GM23248 (cell line): ENCODE measurements at regions not wholly inside any gene's neighbourhood (a gene's known extent, or its start where the extent isn't known, plus 50 kb on each side); places are given as distances from the start of the nearest gene placed in this dataset.

ENCODE experiments used
- DNase-seq: peaks from one replicate; pipeline ENCODE4 v3.0.0-alpha.2; 2015
- H2AFZ ChIP-seq: fragments of 200-600 bp; sonication (generic); 2 replicates; pipeline ENCODE4 v1.6.1; 2016; ENCODE audit warnings: antibody characterized with exemption
- H3F3A ChIP-seq: fragments of 200-600 bp; sonication (generic); 2 replicates; pipeline ENCODE4 v1.6.1; 2016; ENCODE audit warnings: mild to moderate bottlenecking, antibody characterized with exemption, mixed run types; ENCODE audit not compliant: insufficient read depth
- H3K27ac ChIP-seq: fragments of 200-600 bp; sonication (generic); 2 replicates; pipeline ENCODE4 v1.5.1; 2016; ENCODE audit warnings: mild to moderate bottlenecking
- H3K27me3 ChIP-seq: fragments of 200-600 bp; sonication (generic); replicated peaks from 2 replicates; pipeline ENCODE4 v1.6.1; 2016; ENCODE audit warnings: mild to moderate bottlenecking; ENCODE audit not compliant: insufficient read depth
- H3K36me3 ChIP-seq: fragments of 200-600 bp; sonication (generic); 2 replicates; pipeline ENCODE4 v1.6.1; 2016; ENCODE audit warnings: low read depth, mild to moderate bottlenecking
- H3K4me1 ChIP-seq: fragments of 200-600 bp; sonication (generic); 2 replicates; pipeline ENCODE4 v1.6.1; 2016; ENCODE audit warnings: mild to moderate bottlenecking; ENCODE audit not compliant: insufficient read depth
- H3K4me2 ChIP-seq: fragments of 200-600 bp; sonication (generic); one replicate; pipeline ENCODE4 v1.6.1; 2016; ENCODE audit warnings: mild to moderate bottlenecking; ENCODE audit not compliant: unreplicated experiment
- H3K4me3 ChIP-seq: fragments of 200-600 bp; sonication (generic); 2 replicates; pipeline ENCODE4 v1.5.1; 2016; ENCODE audit warnings: mild to moderate bottlenecking
- H3K79me2 ChIP-seq: fragments of 200-600 bp; sonication (generic); 2 replicates; pipeline ENCODE4 v1.6.1; 2016; ENCODE audit warnings: mild to moderate bottlenecking; ENCODE audit not compliant: insufficient read depth
- H3K9ac ChIP-seq: fragments of 200-600 bp; sonication (generic); 2 replicates; pipeline ENCODE4 v1.6.1; 2016; ENCODE audit warnings: mild to moderate bottlenecking
- H3K9me2 ChIP-seq: fragments of 200-600 bp; sonication (generic); 2 replicates; pipeline ENCODE4 v1.6.1; 2016; ENCODE audit warnings: mixed run types, mild to moderate bottlenecking, moderate library complexity; ENCODE audit not compliant: insufficient read depth
- H3K9me3 ChIP-seq: fragments of 200-600 bp; sonication (generic); one replicate; pipeline ENCODE4 v1.6.1; 2017; ENCODE audit warnings: low read depth
- H4K20me1 ChIP-seq: fragments of 200-600 bp; sonication (generic); 2 replicates; pipeline ENCODE4 v1.6.0; 2016; ENCODE audit not compliant: insufficient read depth
- EZH2 ChIP-seq: fragments of 200-600 bp; sonication (generic); IDR thresholded peaks from 2 replicates; pipeline ENCODE4 v1.6.1; 2018; ENCODE audit warnings: antibody characterized with exemption, mild to moderate bottlenecking; ENCODE audit not compliant: insufficient read depth, poor library complexity, severe bottlenecking
- EZH2phosphoT487 ChIP-seq: fragments of 200-600 bp; sonication (generic); IDR thresholded peaks from 2 replicates; pipeline ENCODE4 v1.6.1; 2018; ENCODE audit warnings: antibody characterized with exemption, moderate library complexity, mild to moderate bottlenecking, low read depth; ENCODE audit not compliant: insufficient read depth
- in situ Hi-C: fragments of 300-500 bp; cut with MboI; formaldehyde crosslinking; loops from 2 replicates; pipeline ENCODE4 v1.15.0; 2020

DNA sequence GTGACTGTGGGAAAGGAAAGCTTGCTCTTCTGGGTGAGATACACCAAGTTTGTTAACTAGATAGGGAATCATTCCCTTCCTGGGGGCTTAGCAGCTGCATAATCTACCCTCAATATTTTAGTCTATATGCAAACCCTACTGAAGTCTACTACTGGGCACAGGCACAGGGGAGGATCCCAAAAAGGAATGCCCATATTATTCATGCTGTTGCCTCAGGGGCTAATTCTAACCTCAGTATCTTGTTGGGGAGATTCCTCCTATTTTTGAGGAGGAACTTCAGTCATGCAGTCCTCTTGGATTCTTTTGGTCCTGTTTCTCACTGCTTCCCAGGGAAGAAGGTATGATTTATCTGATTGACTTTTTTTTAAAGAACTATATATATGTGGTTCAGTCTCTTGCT, 58.9 kb upstream of the ANKS1B start:
- Histone ChIP-seq H3K27me3 (no peaks in the 10 kb centered on the region), H3K79me2 (no peaks in the 10 kb centered on the region), H3K9ac (no peak overlapping the region), H3F3A (no peaks in the 10 kb centered on the region), H2AFZ (no peak overlapping the region), H3K4me1 (no peaks in the 10 kb centered on the region), H3K4me3 (no peak overlapping the region), H4K20me1 (no peaks in the 10 kb centered on the region), H3K9me2 (no peaks in the 10 kb centered on the region), H3K4me2 (no peak overlapping the region), H3K36me3 (peaks cover 16% of the 10 kb centered on the region), H3K9me3 (no peaks in the 10 kb centered on the region), H3K27ac (no peak overlapping the region)
- DNase-seq = peak; percentile 26
- TF ChIP-seq EZH2 (no peak), EZH2phosphoT487 (no peak)
- in situ Hi-C loops = no loop called here
